8988T (cell line): ENCODE measurements at regions not wholly inside any gene's neighbourhood (a gene's known extent, or its start where the extent isn't known, plus 50 kb on each side); places are given as distances from the start of the nearest gene placed in this dataset.

Experiments
- DNase-seq: peaks from one replicate; pipeline ENCODE4 v3.0.0; 2011

- no peak for DNase-seq
Observed at GRCh38 chr21:41605178-41605933, 97.4 kb upstream of the TMPRSS2 start.

- no peak for DNase-seq
Observed at GRCh38 chr21:41604583-41605041, 96.7 kb upstream of the TMPRSS2 start.

DNA sequence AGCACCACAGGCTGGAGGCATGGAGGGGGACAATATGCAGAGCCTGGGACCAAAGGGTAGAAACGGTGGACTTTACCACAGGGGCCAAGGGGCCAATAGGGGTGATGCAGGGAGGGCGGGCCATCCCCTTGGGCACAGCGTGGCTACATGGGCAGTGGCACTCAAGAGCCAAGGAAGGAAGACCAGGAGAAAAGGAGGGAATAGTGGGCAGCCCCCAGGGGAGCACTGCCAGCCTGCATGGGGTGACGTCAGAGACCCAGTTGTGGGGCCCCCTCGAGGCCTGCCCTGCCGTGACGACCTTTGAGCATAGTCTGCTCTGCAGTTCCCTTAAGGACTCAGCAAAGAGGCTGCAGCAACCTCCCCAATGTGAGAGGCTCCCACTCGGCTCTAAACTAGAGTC is 95.5 kb upstream of the TMPRSS2 start:
- DNase-seq, result no peak

DNA sequence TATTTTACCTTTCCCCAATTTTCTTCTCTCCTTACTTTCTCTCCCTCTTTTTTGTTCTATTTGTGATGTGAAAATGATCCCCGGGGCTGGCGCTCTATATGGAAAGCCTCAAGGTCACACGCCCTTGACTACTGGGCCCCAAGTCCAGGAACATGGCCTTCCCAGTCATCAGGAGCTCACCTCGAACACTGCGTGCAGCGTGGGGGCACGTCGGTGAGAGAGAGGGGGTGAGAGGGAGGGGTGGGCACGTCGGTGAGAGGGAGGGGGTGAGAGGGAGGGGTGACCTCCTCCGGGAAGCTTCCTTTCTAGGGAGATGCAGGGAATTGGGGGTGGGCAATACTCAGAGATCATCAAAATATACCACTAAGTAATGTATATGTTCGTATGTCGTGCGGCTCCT is 94.6 kb upstream of the TMPRSS2 start:
- no peak for DNase-seq

DNA sequence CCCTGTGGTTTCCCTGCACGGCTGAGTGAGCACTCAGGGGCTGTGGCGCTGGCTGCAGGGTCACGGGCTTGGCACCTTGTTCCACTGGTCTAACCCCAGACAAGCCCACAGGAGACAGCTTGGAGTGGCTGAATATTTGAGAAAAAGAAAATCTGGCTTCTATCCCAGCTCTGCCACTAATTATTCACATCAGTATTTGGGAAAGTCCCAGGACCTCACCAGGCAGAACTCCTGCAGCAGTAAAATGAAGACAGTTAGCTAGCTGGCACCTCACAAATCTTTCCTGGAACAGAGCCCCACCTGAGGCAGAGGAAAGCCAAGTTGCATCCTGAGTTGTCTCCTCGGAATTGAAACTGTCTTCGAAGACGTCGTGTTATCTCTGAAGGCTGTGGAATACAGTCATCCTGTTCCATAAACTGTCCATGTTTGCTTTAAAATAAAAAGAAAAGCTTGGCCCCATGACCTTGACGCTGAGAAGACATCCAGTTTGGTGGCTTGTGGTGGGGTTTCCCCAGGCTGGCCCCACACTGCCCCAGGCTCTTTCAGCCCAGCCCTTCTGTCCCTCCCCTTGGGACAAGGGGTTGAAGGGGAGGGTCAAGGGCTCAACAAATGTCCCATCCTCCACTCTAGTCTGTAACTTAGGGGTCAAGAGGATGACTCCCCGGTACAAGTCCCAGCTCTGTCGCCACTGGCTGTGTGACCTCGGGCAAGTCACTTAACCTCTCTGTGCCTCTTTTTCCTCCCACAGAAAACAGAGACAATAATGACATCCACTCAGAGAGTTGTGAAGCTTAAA is 93.8 kb upstream of the TMPRSS2 start:
- no peak for DNase-seq

GRCh38 chr21:41600961-41601572 is 93.1 kb upstream of the TMPRSS2 start:
- DNase-seq, result no peak

GRCh38 chr21:41600556-41600955 is 92.6 kb upstream of the TMPRSS2 start:
- no peak for DNase-seq

DNA sequence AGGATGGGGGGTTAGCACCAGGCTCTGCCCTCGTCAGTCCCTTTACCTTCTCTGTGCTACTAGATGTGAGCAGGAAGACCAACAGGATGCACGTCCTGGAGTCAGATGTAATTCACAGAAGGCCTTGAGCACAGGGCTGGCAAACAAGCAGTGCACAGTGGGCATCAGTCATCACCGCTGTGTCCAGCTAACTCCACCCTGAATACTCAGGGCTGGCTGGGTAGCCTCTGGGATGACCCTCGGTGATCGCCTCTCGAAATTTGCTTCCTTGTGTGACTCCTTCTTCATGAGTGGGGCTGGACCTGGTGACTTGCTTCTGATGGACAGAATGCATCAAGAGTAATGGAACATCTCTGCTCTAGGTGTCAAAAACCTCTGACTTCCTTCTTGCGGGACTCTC is 92.2 kb upstream of the TMPRSS2 start:
- DNase-seq, result no peak

GRCh38 chr21:41598561-41599431 is 90.8 kb upstream of the TMPRSS2 start:
- no peak for DNase-seq

GRCh38 chr21:41597811-41598231 is 89.9 kb upstream of the TMPRSS2 start:
- DNase-seq, result no peak

GRCh38 chr21:41597227-41597626 is 89.3 kb upstream of the TMPRSS2 start:
- no peak for DNase-seq

- no peak for DNase-seq
Observed at GRCh38 chr21:41596241-41596925, 88.4 kb upstream of the TMPRSS2 start.

DNA sequence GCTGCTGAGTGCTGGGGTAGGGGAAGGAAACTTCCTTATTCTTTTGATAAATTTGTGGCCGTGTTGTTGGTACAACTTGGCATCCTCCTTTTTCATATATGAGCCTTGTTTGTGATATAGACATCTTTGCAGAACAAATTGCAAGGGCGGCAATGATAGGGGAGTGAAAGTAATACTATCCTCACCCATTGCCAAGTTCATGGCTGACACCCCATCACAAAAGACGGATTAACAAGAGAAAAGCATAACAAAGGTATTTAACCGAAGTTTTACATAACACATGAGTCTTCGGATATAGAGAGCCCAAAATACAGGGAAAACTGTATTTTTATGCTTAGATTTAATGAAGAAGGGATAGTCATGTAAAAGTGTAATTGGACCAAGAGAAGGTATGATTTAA is 86.3 kb upstream of the TMPRSS2 start:
- DNase-seq, result no peak

GRCh38 chr21:41593760-41594138 is 85.8 kb upstream of the TMPRSS2 start:
- no peak for DNase-seq

DNA sequence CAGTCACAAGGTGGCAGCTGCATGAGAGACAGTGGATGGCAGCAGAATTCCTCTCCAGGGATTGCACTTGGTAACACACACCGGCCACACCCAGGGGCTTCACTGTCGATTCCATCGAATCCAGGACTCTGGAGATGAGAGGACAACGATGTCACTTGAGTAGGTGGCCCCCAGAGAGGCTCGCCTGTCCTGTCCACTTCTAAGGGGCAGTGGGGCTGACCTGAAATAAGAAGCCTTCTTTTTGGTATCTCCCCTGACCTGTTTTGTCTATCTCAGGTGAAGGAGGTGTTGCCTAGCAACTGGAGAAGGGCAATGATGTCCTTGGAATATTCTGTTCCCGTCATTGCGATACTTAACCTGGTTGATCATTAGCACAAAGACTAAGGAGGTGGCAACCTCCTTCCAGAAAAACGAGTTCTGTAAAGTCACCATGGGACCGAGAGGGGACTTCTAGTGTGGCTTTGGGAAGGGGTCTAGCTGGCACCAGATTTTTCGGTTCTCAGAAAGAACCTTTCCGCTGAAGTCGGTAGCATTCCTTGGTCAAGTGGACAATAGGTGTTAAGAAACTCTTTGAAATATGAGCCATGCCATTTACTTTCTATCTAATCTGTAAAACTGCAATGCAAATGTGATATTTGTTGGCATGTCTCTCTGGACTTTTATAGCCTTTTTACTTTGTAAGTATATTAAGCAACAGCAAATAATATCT is 85.2 kb upstream of the TMPRSS2 start:
- no peak for DNase-seq

DNA sequence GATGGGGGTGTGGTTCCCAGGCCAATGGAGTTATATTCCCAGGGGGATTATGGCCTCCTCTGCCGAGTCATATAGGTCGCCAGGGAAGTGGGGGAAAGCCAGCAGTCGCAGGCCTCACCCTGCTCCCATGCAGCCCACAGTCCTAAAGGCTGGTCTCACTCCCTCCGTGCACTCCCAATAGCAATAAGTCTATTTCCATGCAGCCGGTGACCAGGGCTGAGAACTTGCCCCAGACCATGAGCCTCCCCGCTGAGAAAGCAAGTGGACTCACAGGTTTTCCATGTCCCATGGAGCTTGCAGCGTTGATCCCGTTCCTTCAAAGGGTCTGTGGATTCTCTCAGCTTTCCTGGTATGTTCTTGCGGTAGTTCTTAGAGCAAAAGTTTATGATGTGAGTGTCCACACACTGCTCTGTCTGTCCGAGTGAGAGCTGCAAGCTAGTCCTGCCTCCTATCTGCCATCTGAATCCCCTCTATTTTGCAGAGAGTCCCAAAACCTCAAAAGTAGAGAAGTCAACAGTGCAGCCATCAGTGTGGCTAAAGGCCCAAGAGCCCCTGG is 81.7 kb upstream of the TMPRSS2 start:
- DNase-seq, result no peak

GRCh38 chr21:41589131-41589530 is 81.2 kb upstream of the TMPRSS2 start:
- DNase-seq, result no peak

DNA sequence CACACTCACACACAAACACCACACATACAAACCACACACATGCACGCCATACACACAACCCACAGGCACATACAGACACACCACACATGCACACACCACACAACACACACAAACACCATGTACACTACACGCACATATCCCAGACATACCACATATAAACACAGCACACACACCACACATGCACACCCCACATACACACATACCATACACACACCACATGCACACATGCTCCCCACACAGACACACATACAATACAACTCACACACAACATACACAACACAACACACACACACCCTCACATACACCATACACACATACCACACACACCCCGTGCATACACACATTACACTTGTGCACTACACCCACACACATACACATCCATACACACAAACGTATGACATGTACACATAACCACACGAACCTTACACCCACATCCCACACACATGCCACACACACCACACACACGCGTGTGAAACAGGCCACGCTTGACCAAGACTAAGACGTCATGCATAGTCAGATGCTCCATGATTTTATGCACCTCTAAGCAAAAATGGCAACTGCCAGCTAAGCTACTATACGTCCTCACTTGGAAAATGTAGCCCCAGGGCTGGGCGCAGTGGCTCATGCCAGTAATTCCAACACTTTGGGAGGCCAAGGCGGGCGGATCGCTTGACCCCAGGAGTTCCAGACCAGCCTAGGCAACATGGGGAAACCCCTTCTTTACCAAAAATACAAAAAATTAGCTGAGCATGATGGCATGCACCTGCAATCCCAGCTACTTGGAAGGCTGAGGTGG is 77.4 kb upstream of the TMPRSS2 start:
- no peak for DNase-seq

DNA sequence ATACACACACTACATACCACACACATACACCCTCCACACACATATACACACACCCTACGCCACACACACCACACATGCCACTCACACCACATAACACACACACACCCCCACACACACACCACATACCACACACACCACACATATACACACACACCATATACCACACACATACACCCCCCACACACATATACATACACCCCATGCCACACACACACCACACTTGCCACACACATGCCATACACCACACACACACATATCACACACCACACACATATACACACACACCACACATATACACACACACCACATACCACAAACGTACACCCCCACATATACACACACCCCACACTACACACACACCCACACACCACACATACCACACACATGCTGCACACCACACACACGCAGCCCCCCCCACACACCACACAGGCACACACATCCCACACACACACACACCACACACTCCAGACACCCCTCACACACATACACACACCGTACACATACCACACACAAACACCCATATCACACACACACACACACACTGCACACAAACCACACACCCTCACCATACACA is 76.7 kb upstream of the TMPRSS2 start:
- no peak for DNase-seq

GRCh38 chr21:41583274-41583790 is 75.4 kb upstream of the TMPRSS2 start:
- DNase-seq, result no peak
